Neuron (in vitro differentiated cells): ENCODE measurements at regions not wholly inside any gene's neighbourhood (a gene's known extent, or its start where the extent isn't known, plus 50 kb on each side); places are given as distances from the start of the nearest gene placed in this dataset.

Experiments
- H2AFZ ChIP-seq: one replicate; pipeline ENCODE4 v1.6.1; 2013; ENCODE audit warnings: low read depth, mild to moderate bottlenecking, inconsistent platforms, low read length, moderate library complexity
- H3K27me3 ChIP-seq: one replicate; pipeline ENCODE4 v1.6.1; 2013; ENCODE audit warnings: low read length; ENCODE audit not compliant: insufficient read depth
- H3K36me3 ChIP-seq: one replicate; pipeline ENCODE4 v1.6.1; 2013; ENCODE audit warnings: low read length; ENCODE audit not compliant: insufficient read depth
- H3K4me1 ChIP-seq: one replicate; pipeline ENCODE4 v1.6.1; 2013; ENCODE audit warnings: low read length; ENCODE audit not compliant: insufficient read depth
- H3K4me3 ChIP-seq: 2 replicates; pipeline ENCODE4 v1.5.1; 2013; ENCODE audit warnings: mild to moderate bottlenecking, low read length, moderate library complexity
- H3K9me3 ChIP-seq: one replicate; pipeline ENCODE4 v1.6.1; 2013; ENCODE audit warnings: low read length

- no peaks in the 10 kb centered on the region for H3K9me3 ChIP-seq
- H3K4me1 ChIP-seq: no peaks in the 10 kb centered on the region
- H3K4me3 ChIP-seq: no peak overlapping the region
- peaks cover 2% of the 10 kb centered on the region for H3K27me3 ChIP-seq
- H2AFZ ChIP-seq: no peak overlapping the region
- no peaks in the 10 kb centered on the region for H3K36me3 ChIP-seq
These were observed 173.1 kb downstream of the UXS1 start for GRCh38 chr2:106020821-106021661.

GRCh38 chr2:106020032-106020431, 174.1 kb downstream of the UXS1 start:
- H2AFZ ChIP-seq: no peak overlapping the region
- H3K36me3 ChIP-seq: no peaks in the 10 kb centered on the region
- H3K4me1 ChIP-seq: no peaks in the 10 kb centered on the region
- peaks cover 2% of the 10 kb centered on the region for H3K27me3 ChIP-seq
- H3K4me3 ChIP-seq: no peak overlapping the region
- no peaks in the 10 kb centered on the region for H3K9me3 ChIP-seq

GRCh38 chr2:106018141-106018540, 176.0 kb downstream of the UXS1 start:
- H3K36me3 ChIP-seq: no peaks in the 10 kb centered on the region
- no peak overlapping the region for H3K4me3 ChIP-seq
- H3K9me3 ChIP-seq: no peaks in the 10 kb centered on the region
- no peak overlapping the region for H2AFZ ChIP-seq
- no peaks in the 10 kb centered on the region for H3K4me1 ChIP-seq
- peaks cover 2% of the 10 kb centered on the region for H3K27me3 ChIP-seq

- Histone ChIP-seq H3K9me3 (no peaks in the 10 kb centered on the region), H3K4me1 (no peaks in the 10 kb centered on the region), H3K4me3 (no peak overlapping the region)
These were observed 181.3 kb downstream of the UXS1 start for GRCh38 chr2:106012591-106013347.

GRCh38 chr2:106012001-106012590, 182.0 kb downstream of the UXS1 start:
- peaks cover 2% of the 10 kb centered on the region for H3K27me3 ChIP-seq
- H3K4me1 ChIP-seq: no peaks in the 10 kb centered on the region
- no peaks in the 10 kb centered on the region for H3K9me3 ChIP-seq
- no peak overlapping the region for H2AFZ ChIP-seq
- H3K4me3 ChIP-seq: no peak overlapping the region
- H3K36me3 ChIP-seq: no peaks in the 10 kb centered on the region

More at GRCh38 chr2:106012591-106013347, 181.3 kb downstream of the UXS1 start:
- Histone ChIP-seq H2AFZ (no peak overlapping the region), H3K27me3 (peaks cover 2% of the 10 kb centered on the region), H3K36me3 (no peaks in the 10 kb centered on the region)

GRCh38 chr2:106011380-106011779, 182.7 kb downstream of the UXS1 start:
- no peaks in the 10 kb centered on the region for H3K27me3 ChIP-seq
- H3K9me3 ChIP-seq: no peaks in the 10 kb centered on the region
- no peak overlapping the region for H2AFZ ChIP-seq
- no peak overlapping the region for H3K4me3 ChIP-seq
- no peaks in the 10 kb centered on the region for H3K36me3 ChIP-seq
- H3K4me1 ChIP-seq: no peaks in the 10 kb centered on the region

GRCh38 chr2:106010818-106011355, 183.2 kb downstream of the UXS1 start:
- H3K27me3 ChIP-seq: no peaks in the 10 kb centered on the region

GRCh38 chr2:106009096-106009495, 185.0 kb downstream of the UXS1 start:
- H2AFZ ChIP-seq: no peak overlapping the region
- H3K36me3 ChIP-seq: no peaks in the 10 kb centered on the region
- no peaks in the 10 kb centered on the region for H3K4me1 ChIP-seq
- no peaks in the 10 kb centered on the region for H3K9me3 ChIP-seq
- no peaks in the 10 kb centered on the region for H3K27me3 ChIP-seq
- no peak overlapping the region for H3K4me3 ChIP-seq

More at GRCh38 chr2:106010818-106011355, 183.2 kb downstream of the UXS1 start:
- H3K9me3 ChIP-seq: no peaks in the 10 kb centered on the region
- no peak overlapping the region for H2AFZ ChIP-seq
- no peak overlapping the region for H3K4me3 ChIP-seq
- no peaks in the 10 kb centered on the region for H3K36me3 ChIP-seq
- no peaks in the 10 kb centered on the region for H3K4me1 ChIP-seq

- no peaks in the 10 kb centered on the region for H3K36me3 ChIP-seq
- H2AFZ ChIP-seq: no peak overlapping the region
- H3K4me1 ChIP-seq: no peaks in the 10 kb centered on the region
- no peak overlapping the region for H3K4me3 ChIP-seq
- H3K9me3 ChIP-seq: no peaks in the 10 kb centered on the region
- no peaks in the 10 kb centered on the region for H3K27me3 ChIP-seq
These were observed 189.2 kb downstream of the UXS1 start for GRCh38 chr2:106004851-106005250.

GRCh38 chr2:105999211-105999989, 194.7 kb downstream of the UXS1 start:
- H3K9me3 ChIP-seq: peaks cover 8% of the 10 kb centered on the region
- no peaks in the 10 kb centered on the region for H3K4me1 ChIP-seq
- H3K27me3 ChIP-seq: no peaks in the 10 kb centered on the region
- no peak overlapping the region for H2AFZ ChIP-seq
- H3K4me3 ChIP-seq: no peak overlapping the region
- no peaks in the 10 kb centered on the region for H3K36me3 ChIP-seq

- Histone ChIP-seq H3K27me3 (no peaks in the 10 kb centered on the region), H3K4me1 (no peaks in the 10 kb centered on the region), H3K9me3 (peaks cover 8% of the 10 kb centered on the region), H3K4me3 (no peak overlapping the region), H3K36me3 (no peaks in the 10 kb centered on the region), H2AFZ (no peak overlapping the region)
These were observed 196.4 kb downstream of the UXS1 start for GRCh38 chr2:105997711-105998110.

GRCh38 chr2:105990624-105991023, 203.5 kb downstream of the UXS1 start:
- Histone ChIP-seq H3K4me3 (no peak overlapping the region), H3K4me1 (no peaks in the 10 kb centered on the region), H3K27me3 (no peaks in the 10 kb centered on the region), H2AFZ (no peak overlapping the region), H3K36me3 (no peaks in the 10 kb centered on the region), H3K9me3 (peaks cover 10% of the 10 kb centered on the region)
